H9 (cell line): ENCODE measurements at regions not wholly inside any gene's neighbourhood (a gene's known extent, or its start where the extent isn't known, plus 50 kb on each side); places are given as distances from the start of the nearest gene placed in this dataset.

ENCODE experiments used
- DNase-seq: peaks from one replicate; pipeline ENCODE4 v3.0.0-alpha.2; 2017
- H2AFZ ChIP-seq: one replicate; pipeline ENCODE4 v1.6.1; 2013; ENCODE audit warnings: mild to moderate bottlenecking, low read length, control low read depth, moderate library complexity
- H2AK5ac ChIP-seq: 2 replicates; pipeline ENCODE4 v1.6.1; 2013; ENCODE audit warnings: low read length, control low read depth, mixed read lengths; ENCODE audit not compliant: insufficient read length
- H2BK120ac ChIP-seq: one replicate; pipeline ENCODE4 v1.6.1; 2013; ENCODE audit warnings: low read depth, mild to moderate bottlenecking, low read length, control low read depth, inconsistent platforms; ENCODE audit not compliant: poor library complexity, severe bottlenecking
- H2BK12ac ChIP-seq: 2 replicates; pipeline ENCODE4 v1.6.1; 2013; ENCODE audit warnings: low read length, control low read depth, mixed read lengths, low read depth; ENCODE audit not compliant: insufficient read length
- H2BK15ac ChIP-seq: 2 replicates; pipeline ENCODE4 v1.6.1; 2013; ENCODE audit warnings: low read depth, low read length, control low read depth
- H2BK20ac ChIP-seq: one replicate; pipeline ENCODE4 v1.6.1; 2013; ENCODE audit warnings: low read depth, mild to moderate bottlenecking, low read length, control low read depth, inconsistent platforms; ENCODE audit not compliant: poor library complexity, severe bottlenecking
- H2BK5ac ChIP-seq: 2 replicates; pipeline ENCODE4 v1.6.1; 2013; ENCODE audit warnings: low read length, control low read depth, mixed read lengths; ENCODE audit not compliant: insufficient read length
- H3K14ac ChIP-seq: 2 replicates; pipeline ENCODE4 v1.6.1; 2013; ENCODE audit warnings: low read length, control low read depth; ENCODE audit not compliant: insufficient read depth
- H3K18ac ChIP-seq: 2 replicates; pipeline ENCODE4 v1.6.1; 2013; ENCODE audit warnings: low read depth, mild to moderate bottlenecking, mixed read lengths, low read length, control low read depth; ENCODE audit not compliant: insufficient read length
- H3K23ac ChIP-seq: 2 replicates; pipeline ENCODE4 v1.6.1; 2013; ENCODE audit warnings: low read length, control low read depth, mixed read lengths, low read depth; ENCODE audit not compliant: insufficient read length
- H3K23me2 ChIP-seq: 2 replicates; pipeline ENCODE4 v1.6.1; 2013; ENCODE audit warnings: low read depth, mild to moderate bottlenecking, mixed read lengths, low read length, control low read depth; ENCODE audit not compliant: insufficient read length, poor library complexity, severe bottlenecking
- H3K27ac ChIP-seq: 2 replicates; pipeline ENCODE4 v1.5.1; 2013; ENCODE audit warnings: low read length, control low read depth, mixed read lengths, low read depth; ENCODE audit not compliant: insufficient read length
- H3K27me3 ChIP-seq: 2 replicates; pipeline ENCODE4 v1.6.1; 2013; ENCODE audit warnings: low read length, control low read depth, inconsistent platforms; ENCODE audit not compliant: insufficient read depth
- H3K4ac ChIP-seq: 2 replicates; pipeline ENCODE4 v1.6.1; 2013; ENCODE audit warnings: low read depth, mild to moderate bottlenecking, control low read depth, inconsistent platforms, low read length, moderate library complexity
- H3K4me1 ChIP-seq: 2 replicates; pipeline ENCODE4 v1.6.1; 2013; ENCODE audit warnings: low read length, control low read depth, inconsistent platforms; ENCODE audit not compliant: insufficient read depth
- H3K4me2 ChIP-seq: 2 replicates; pipeline ENCODE4 v1.6.1; 2013; ENCODE audit warnings: low read length, control low read depth, mixed read lengths; ENCODE audit not compliant: insufficient read length, insufficient read depth
- H3K56ac ChIP-seq: 2 replicates; pipeline ENCODE4 v1.6.1; 2013; ENCODE audit warnings: low read depth, mild to moderate bottlenecking, mixed read lengths, low read length, control low read depth; ENCODE audit not compliant: insufficient read length
- H3K79me1 ChIP-seq: 2 replicates; pipeline ENCODE4 v1.6.1; 2013; ENCODE audit warnings: low read depth, mild to moderate bottlenecking, moderate library complexity, low read length, control low read depth, inconsistent platforms; ENCODE audit not compliant: insufficient read depth, poor library complexity, severe bottlenecking
- H3K79me2 ChIP-seq: 2 replicates; pipeline ENCODE4 v1.6.1; 2013; ENCODE audit warnings: low read length, control low read depth, inconsistent platforms; ENCODE audit not compliant: insufficient read depth
- H3K9ac ChIP-seq: 2 replicates; pipeline ENCODE4 v1.6.1; 2013; ENCODE audit warnings: low read length, control low read depth, mixed read lengths; ENCODE audit not compliant: insufficient read length; ENCODE audit errors: extremely low read depth
- H3K9me3 ChIP-seq: one replicate; pipeline ENCODE4 v1.6.1; 2013; ENCODE audit warnings: low read depth, low read length, inconsistent platforms; ENCODE audit not compliant: control insufficient read depth
- H3T11ph ChIP-seq: one replicate; pipeline ENCODE4 v1.6.1; 2013; ENCODE audit warnings: mild to moderate bottlenecking, low read length, control low read depth, inconsistent platforms
- H4K20me1 ChIP-seq: one replicate; pipeline ENCODE4 v1.6.1; 2013; ENCODE audit not compliant: control insufficient read depth, insufficient read length, insufficient read depth
- H4K5ac ChIP-seq: 2 replicates; pipeline ENCODE4 v1.6.1; 2013; ENCODE audit warnings: low read depth, mild to moderate bottlenecking, mixed read lengths, low read length, control low read depth; ENCODE audit not compliant: insufficient read length
- H4K8ac ChIP-seq: replicated peaks from 2 replicates; pipeline ENCODE4 v1.6.1; 2013; ENCODE audit warnings: low read length, control low read depth, mixed read lengths, low read depth; ENCODE audit not compliant: insufficient read length
- H4K91ac ChIP-seq: 2 replicates; pipeline ENCODE4 v1.6.1; 2013; ENCODE audit warnings: low read depth, mild to moderate bottlenecking, moderate library complexity, mixed read lengths, low read length, control low read depth; ENCODE audit not compliant: insufficient read length
- H3K27ac Mint-ChIP-seq, 3 experiments: 2 replicates in 2 of 3; 3 replicates in 1 of 3; pipeline ENCODE4 v1.8.0; 2020 to 2021; ENCODE audit warnings: mixed read lengths in 3 of 3, mild to moderate bottlenecking in 1 of 3, moderate library complexity in 1 of 3
- H3K27me3 Mint-ChIP-seq: 2 replicates; pipeline ENCODE4 v1.8.0; 2021; ENCODE audit warnings: low read depth, mild to moderate bottlenecking, moderate library complexity, mixed read lengths
- H3K36me3 Mint-ChIP-seq, 3 experiments: 2 replicates in 2 of 3; 3 replicates in 1 of 3; pipeline ENCODE4 v1.8.0; 2020 to 2021; ENCODE audit warnings: low read depth in 3 of 3, mixed read lengths in 3 of 3; ENCODE audit not compliant: insufficient read depth in 1 of 3
- H3K4me1 Mint-ChIP-seq, 2 experiments: 2 replicates each; pipeline ENCODE4 v1.8.0; 2020; ENCODE audit warnings: mixed read lengths in 2 of 2
- H3K4me3 Mint-ChIP-seq, 2 experiments: 2 replicates in 1 of 2; 3 replicates in 1 of 2; pipeline ENCODE4 v1.8.0; 2020 to 2021; ENCODE audit warnings: mild to moderate bottlenecking in 2 of 2, mixed read lengths in 2 of 2, moderate library complexity in 1 of 2
- H3K9me3 Mint-ChIP-seq, 2 experiments: 2 replicates in 1 of 2; 3 replicates in 1 of 2; pipeline ENCODE4 v1.8.0; 2020; ENCODE audit warnings: mild to moderate bottlenecking in 2 of 2, mixed read lengths in 2 of 2, moderate library complexity in 1 of 2
- WGBS: extraction: QIAGEN DNeasy Blood & Tissue Kit; methylation state at CpG from one replicate; pipeline ENCODE4 v1.1.7; 2013; ENCODE audit warnings: missing lambda C conversion rate, low lambda C conversion rate, mixed read lengths; ENCODE audit not compliant: insufficient read length; ENCODE audit errors: extremely low coverage; 5-methylcytosine and 5-hydroxymethylcytosine counted together
- TF ChIP-seq, protein P1 (sequence below): fragments of 200-600 bp; sonication (generic); conservative IDR thresholded peaks from 3 replicates; pipeline ENCODE4 v1.8.0; 2021; ENCODE audit warnings: antibody characterized with exemption, mild to moderate bottlenecking

GRCh38 chr14:76589246-76589645 lies 172.0 kb upstream of the VASH1 start:
- Histone ChIP-seq H3K79me2 (no peaks in the 10 kb centered on the region), H3K14ac (no peak overlapping the region), H3K56ac (no peak overlapping the region), H3K23ac (no peak overlapping the region), H2BK20ac (no peak overlapping the region), H3T11ph (no peak overlapping the region), H3K4ac (no peak overlapping the region), H3K27me3 (no peaks in the 10 kb centered on the region), H3K9me3 (no peaks in the 10 kb centered on the region), H3K23me2 (no peaks in the 10 kb centered on the region), H2BK5ac (no peak overlapping the region), H2BK12ac (no peak overlapping the region), H3K79me1 (no peaks in the 10 kb centered on the region), H3K4me1 (no peaks in the 10 kb centered on the region), H3K18ac (no peak overlapping the region), H3K4me2 (no peak overlapping the region), H4K91ac (no peak overlapping the region), H2AK5ac (no peak overlapping the region), H2BK15ac (no peak overlapping the region), H2BK120ac (no peak overlapping the region), H2AFZ (no peak overlapping the region), H4K20me1 (no peaks in the 10 kb centered on the region), H3K27ac (no peak overlapping the region), H4K5ac (no peak overlapping the region), H3K9ac (no peak overlapping the region), H4K8ac (no peak overlapping the region)
- Mint-ChIP-seq H3K36me3 (no peaks in the 10 kb centered on the region; a peak in 1 of 7 replicates), H3K4me3 (no peak overlapping the region), H3K27ac (no peak overlapping the region), H3K4me1 (peaks cover 8 to 9% of the 10 kb centered on the region in 2 experiments), H3K27me3 (no peaks in the 10 kb centered on the region), H3K9me3 (0 out of 5 replicates have a peak, but pooled peaks cover 0 to 2% of the 10 kb centered on the region in 2 experiments)
- WGBS = no CpG with 5 or more reads among the region's 4 CpGs
- no peak for DNase-seq
- TF ChIP-seq, protein P1, sequence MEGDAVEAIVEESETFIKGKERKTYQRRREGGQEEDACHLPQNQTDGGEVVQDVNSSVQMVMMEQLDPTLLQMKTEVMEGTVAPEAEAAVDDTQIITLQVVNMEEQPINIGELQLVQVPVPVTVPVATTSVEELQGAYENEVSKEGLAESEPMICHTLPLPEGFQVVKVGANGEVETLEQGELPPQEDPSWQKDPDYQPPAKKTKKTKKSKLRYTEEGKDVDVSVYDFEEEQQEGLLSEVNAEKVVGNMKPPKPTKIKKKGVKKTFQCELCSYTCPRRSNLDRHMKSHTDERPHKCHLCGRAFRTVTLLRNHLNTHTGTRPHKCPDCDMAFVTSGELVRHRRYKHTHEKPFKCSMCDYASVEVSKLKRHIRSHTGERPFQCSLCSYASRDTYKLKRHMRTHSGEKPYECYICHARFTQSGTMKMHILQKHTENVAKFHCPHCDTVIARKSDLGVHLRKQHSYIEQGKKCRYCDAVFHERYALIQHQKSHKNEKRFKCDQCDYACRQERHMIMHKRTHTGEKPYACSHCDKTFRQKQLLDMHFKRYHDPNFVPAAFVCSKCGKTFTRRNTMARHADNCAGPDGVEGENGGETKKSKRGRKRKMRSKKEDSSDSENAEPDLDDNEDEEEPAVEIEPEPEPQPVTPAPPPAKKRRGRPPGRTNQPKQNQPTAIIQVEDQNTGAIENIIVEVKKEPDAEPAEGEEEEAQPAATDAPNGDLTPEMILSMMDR = no peak
